Sigmoid colon (tissue), 6 donors: ENCODE measurements at regions not wholly inside any gene's neighbourhood (a gene's known extent, or its start where the extent isn't known, plus 50 kb on each side); places are given as distances from the start of the nearest gene placed in this dataset.

Experiments
- DNase-seq: peaks from one replicate; pipeline ENCODE4 v3.0.0-alpha.2; 2019
- H3K27ac ChIP-seq, 4 donors: fragments of 200-600 bp; sonication (generic); one replicate each; pipeline ENCODE4 v1.5.1; 2016 to 2019; ENCODE audit warnings: mild to moderate bottlenecking in 1 of 4
- H3K27me3 ChIP-seq, 3 donors: fragments of 200-600 bp; sonication (generic); one replicate each; pipeline ENCODE4 v1.5.1; 2019; ENCODE audit warnings: mild to moderate bottlenecking in 1 of 3
- H3K36me3 ChIP-seq, 4 donors: fragments of 200-600 bp; sonication (generic); one replicate each; pipeline ENCODE4 v1.5.1; 2016 to 2019
- H3K4me1 ChIP-seq, 4 donors: fragments of 200-600 bp; sonication (generic); one replicate each; pipeline ENCODE4 v1.5.1; 2017 to 2019
- H3K4me3 ChIP-seq, 4 donors: fragments of 200-600 bp; sonication (generic); one replicate each; pipeline ENCODE4 v1.5.1; 2017 to 2019; ENCODE audit warnings: mild to moderate bottlenecking in 2 of 4, moderate library complexity in 1 of 4
- H3K9me3 ChIP-seq, 4 donors: fragments of 200-600 bp in 3 of 4; sonication (generic) in 3 of 4; one replicate each; pipeline versions ENCODE4 v1.5.1 to v1.6.1; 2013 to 2019
- EP300 ChIP-seq, 4 donors: sonication (generic); formaldehyde crosslinking; IDR thresholded peaks; one replicate each; pipeline ENCODE4 v1.6.1; 2017; ENCODE audit warnings: antibody characterized with exemption in 4 of 4
- POLR2A ChIP-seq, 2 donors: fragments of 450-650 bp; IDR thresholded peaks; one replicate each; pipeline ENCODE4 v1.6.1; 2016; ENCODE audit warnings: antibody characterized with exemption in 2 of 2, mild to moderate bottlenecking in 2 of 2, moderate library complexity in 2 of 2
- POLR2AphosphoS5 ChIP-seq, 4 donors: sonication (generic); formaldehyde crosslinking; IDR thresholded peaks; one replicate each; pipeline ENCODE4 v1.6.1; 2017; ENCODE audit warnings: antibody characterized with exemption in 4 of 4
- WGBS, 2 donors: extraction: QIAGEN DNeasy Blood & Tissue Kit; methylation state at CpG; one replicate each; pipeline ENCODE4 v1.1.7; 2013; 5-methylcytosine and 5-hydroxymethylcytosine counted together
- intact Hi-C: fragments of 100-400 bp; cut with DNase I; formaldehyde crosslinking; loops from one replicate; pipeline ENCODE4 v1.15.1; 2023
- TF ChIP-seq, protein P1 (sequence below), 4 experiments: fragments of 450-650 bp in 3 of 4; fragments of 200-600 bp in 1 of 4; IDR thresholded peaks; one replicate each; pipeline ENCODE4 v1.5.1; 2016 to 2019; ENCODE audit warnings: antibody characterized with exemption in 4 of 4, mild to moderate bottlenecking in 3 of 4, moderate library complexity in 2 of 4
- donor health status: healthy with polysubstance abuse.
- donor health status: healthy.

DNA sequence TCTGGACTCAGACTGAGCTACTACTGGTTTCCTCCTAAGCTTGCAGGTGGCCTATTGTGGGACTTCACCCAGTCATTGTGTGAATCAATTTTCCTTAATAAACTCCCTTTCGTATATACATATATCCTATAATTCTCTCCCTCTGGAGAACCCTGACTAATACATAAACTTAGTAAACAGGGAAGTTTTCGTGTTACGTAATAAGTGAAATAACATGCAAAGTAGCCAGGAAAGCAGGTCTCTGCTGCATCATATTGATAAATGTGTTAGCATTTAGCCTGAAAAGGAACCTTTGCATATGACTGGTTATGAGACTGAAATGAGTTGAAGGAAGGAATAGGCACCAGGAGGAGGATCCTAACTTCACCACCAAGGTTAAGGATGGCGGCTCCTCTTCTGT, 527.2 kb upstream of the FAM98A start:
- Histone ChIP-seq H3K9me3 (no peaks in the 10 kb centered on the region), H3K4me3 (no peak overlapping the region), H3K4me1 (no peaks in the 10 kb centered on the region), H3K27me3 (no peaks in the 10 kb centered on the region), H3K36me3 (no peaks in the 10 kb centered on the region), H3K27ac (no peak overlapping the region)
- 93 to 95% methylated on average over 4 of the region's 4 CpGs for whole genome bisulfite sequencing, 2 donors
- intact Hi-C loops = no loop called here
- TF ChIP-seq EP300 (IDR thresholded peaks at IDR 0.05) = no peak
- TF ChIP-seq, protein P1, sequence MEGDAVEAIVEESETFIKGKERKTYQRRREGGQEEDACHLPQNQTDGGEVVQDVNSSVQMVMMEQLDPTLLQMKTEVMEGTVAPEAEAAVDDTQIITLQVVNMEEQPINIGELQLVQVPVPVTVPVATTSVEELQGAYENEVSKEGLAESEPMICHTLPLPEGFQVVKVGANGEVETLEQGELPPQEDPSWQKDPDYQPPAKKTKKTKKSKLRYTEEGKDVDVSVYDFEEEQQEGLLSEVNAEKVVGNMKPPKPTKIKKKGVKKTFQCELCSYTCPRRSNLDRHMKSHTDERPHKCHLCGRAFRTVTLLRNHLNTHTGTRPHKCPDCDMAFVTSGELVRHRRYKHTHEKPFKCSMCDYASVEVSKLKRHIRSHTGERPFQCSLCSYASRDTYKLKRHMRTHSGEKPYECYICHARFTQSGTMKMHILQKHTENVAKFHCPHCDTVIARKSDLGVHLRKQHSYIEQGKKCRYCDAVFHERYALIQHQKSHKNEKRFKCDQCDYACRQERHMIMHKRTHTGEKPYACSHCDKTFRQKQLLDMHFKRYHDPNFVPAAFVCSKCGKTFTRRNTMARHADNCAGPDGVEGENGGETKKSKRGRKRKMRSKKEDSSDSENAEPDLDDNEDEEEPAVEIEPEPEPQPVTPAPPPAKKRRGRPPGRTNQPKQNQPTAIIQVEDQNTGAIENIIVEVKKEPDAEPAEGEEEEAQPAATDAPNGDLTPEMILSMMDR (IDR thresholded peaks at IDR 0.05) = no peak
- TF ChIP-seq POLR2AphosphoS5 (IDR thresholded peaks at IDR 0.05) = no peak
- no peak for TF ChIP-seq POLR2A (IDR thresholded peaks at IDR 0.05)
- DNase-seq = no peak

DNA sequence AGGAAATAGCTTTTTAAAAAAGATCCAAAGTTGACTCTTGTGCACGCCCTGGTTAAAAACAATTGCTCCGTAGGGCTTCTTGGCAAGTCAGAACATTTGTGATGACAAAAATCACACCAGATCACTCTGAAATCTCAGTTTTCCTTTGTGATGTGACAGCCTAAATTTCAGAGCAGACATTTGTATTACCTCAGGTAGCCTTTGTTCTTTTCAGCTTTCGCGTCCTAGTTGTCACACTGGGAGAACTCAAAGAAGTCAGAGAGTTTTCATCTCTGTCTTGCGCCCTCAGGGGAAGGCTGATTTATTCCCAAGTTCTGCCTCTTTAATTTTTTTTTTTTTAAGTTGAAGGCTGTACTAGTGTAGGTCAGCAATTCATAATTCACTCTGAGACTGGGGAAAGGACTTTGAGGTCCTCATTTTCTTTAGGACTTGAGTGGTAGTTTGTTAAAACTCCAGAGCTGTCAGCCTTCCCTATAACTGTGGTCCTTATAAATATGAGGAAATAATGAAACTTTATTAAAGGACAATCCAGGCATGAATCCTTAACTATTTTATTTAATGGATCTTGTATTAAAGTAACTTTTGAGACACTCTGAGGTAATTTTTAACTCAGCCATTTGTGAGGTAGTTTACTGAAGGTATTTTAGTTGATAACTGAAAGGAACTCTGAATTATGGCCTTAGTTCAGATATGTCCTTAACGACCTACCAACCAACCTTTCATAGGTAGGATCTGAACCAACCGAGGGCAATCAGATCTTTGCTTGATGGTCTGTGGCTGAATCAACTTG, 525.1 kb upstream of the FAM98A start:
- Histone ChIP-seq H3K27ac (no peak overlapping the region), H3K4me3 (no peak overlapping the region), H3K27me3 (no peaks in the 10 kb centered on the region), H3K9me3 (no peaks in the 10 kb centered on the region), H3K36me3 (no peaks in the 10 kb centered on the region), H3K4me1 (no peaks in the 10 kb centered on the region)
- 51 to 71% methylated on average over 7 of the region's 7 CpGs for WGBS, 2 donors
- TF ChIP-seq POLR2A (IDR thresholded peaks at IDR 0.05) (no peak), POLR2AphosphoS5 (IDR thresholded peaks at IDR 0.05) (no peak), EP300 (IDR thresholded peaks at IDR 0.05) (no peak)
- TF ChIP-seq, protein P1 (IDR thresholded peaks at IDR 0.05) = no peak
- no peak for DNase-seq
- intact Hi-C loops = no loop called here

DNA sequence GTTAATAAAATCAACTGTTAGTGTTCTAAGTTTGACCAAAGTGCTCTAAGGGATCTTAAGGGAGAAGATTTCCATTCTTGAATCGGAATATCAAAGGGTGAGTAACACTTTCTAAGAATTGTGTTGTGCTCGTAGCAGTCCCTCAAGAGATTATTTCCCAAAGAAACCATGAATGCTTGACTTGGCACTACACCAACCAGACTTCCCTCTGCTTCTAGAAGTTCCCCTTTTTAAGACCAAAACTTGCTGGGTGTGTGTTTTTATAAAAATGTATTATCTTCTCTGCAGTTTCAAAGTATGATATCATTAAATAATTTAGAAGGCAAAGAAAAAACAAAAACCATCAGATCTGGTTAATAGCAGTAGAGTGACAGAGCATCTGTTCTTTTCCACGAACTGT, 522.0 kb upstream of the FAM98A start:
- DNase-seq = no peak
- TF ChIP-seq POLR2AphosphoS5 (IDR thresholded peaks at IDR 0.05) (no peak), EP300 (IDR thresholded peaks at IDR 0.05) (no peak), POLR2A (IDR thresholded peaks at IDR 0.05) (no peak)
- TF ChIP-seq, protein P1 (IDR thresholded peaks at IDR 0.05) = no peak
- WGBS, 2 donors = 40 to 69% methylated on average over 3 of the region's 3 CpGs
- intact Hi-C loops = no loop called here
- H3K36me3 ChIP-seq = no peaks in the 10 kb centered on the region
- H3K9me3 ChIP-seq = no peaks in the 10 kb centered on the region
- H3K4me3 ChIP-seq = no peak overlapping the region
- H3K27ac ChIP-seq = no peak overlapping the region
- no peaks in the 10 kb centered on the region for H3K4me1 ChIP-seq
- no peaks in the 10 kb centered on the region for H3K27me3 ChIP-seq

DNA sequence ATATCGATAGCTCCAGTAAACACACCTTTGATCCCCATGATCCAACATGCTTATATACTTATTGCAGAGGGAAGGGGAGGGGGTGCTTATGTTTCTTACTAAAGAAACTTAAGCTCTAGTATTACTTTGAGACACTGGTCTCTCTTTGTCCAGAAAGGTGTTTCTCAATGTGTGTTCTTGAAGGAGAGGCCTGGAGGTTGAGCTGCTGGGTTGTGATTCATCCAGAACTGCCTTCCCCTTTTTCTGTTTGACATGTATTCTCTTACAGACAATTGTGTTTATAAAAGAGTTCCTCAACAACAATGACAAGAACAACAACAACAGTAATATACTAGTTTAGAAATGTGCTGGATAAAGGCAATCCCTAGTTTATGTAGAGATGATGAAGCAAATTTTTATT, 516.0 kb upstream of the FAM98A start:
- DNase-seq = no peak
- no peak for TF ChIP-seq POLR2A (IDR thresholded peaks at IDR 0.05)
- TF ChIP-seq, protein P1 (IDR thresholded peaks at IDR 0.05) = no peak
- Histone ChIP-seq H3K9me3 (no peaks in the 10 kb centered on the region), H3K36me3 (no peaks in the 10 kb centered on the region), H3K27me3 (no peaks in the 10 kb centered on the region), H3K27ac (no peak overlapping the region), H3K4me1 (no peaks in the 10 kb centered on the region), H3K4me3 (no peak overlapping the region)
- intact Hi-C loops = no loop called here
- 19 to 68% methylated on average over 1 of the region's 1 CpG for WGBS, 2 donors

DNA sequence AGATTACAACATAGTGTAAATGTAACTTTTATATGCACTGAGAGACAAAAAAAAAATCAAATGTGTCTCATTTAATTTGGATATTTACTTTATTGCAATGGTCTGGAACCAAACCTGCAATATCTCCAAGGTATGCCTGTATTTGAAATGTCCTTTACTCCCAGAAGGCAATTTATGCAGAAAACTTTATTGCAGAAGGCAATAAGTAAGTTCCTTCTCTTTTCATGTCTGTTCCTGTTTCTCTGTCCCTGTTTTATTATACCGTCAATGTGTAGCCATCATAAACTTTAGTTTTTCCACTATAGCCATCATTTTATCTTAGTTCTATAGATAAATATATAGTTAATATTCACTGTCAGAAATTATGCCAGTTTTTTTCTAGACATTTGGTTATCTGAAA, 513.1 kb upstream of the FAM98A start:
- Histone ChIP-seq H3K27ac (no peak overlapping the region), H3K4me1 (no peaks in the 10 kb centered on the region), H3K27me3 (no peaks in the 10 kb centered on the region), H3K4me3 (no peak overlapping the region), H3K9me3 (no peaks in the 10 kb centered on the region), H3K36me3 (no peaks in the 10 kb centered on the region)
- WGBS, 2 donors = 10 to 33% methylated on average over 1 of the region's 1 CpG
- TF ChIP-seq EP300 (IDR thresholded peaks at IDR 0.05) = no peak
- no peak for TF ChIP-seq POLR2A (IDR thresholded peaks at IDR 0.05)
- no peak for TF ChIP-seq POLR2AphosphoS5 (IDR thresholded peaks at IDR 0.05)
- TF ChIP-seq, protein P1 (IDR thresholded peaks at IDR 0.05) = no peak
- DNase-seq = no peak
- intact Hi-C loops = no loop called here
